Activated CD8-positive, alpha-beta memory T cell treated with anti-CD3 and anti-CD28 coated beads for 1 hour (primary cell): ENCODE measurements at regions not wholly inside any gene's neighbourhood (a gene's known extent, or its start where the extent isn't known, plus 50 kb on each side); places are given as distances from the start of the nearest gene placed in this dataset.

Experiments used
- DNase-seq, 2 donors: peaks; one replicate each; pipeline ENCODE4 v3.0.0-alpha.2; 2020; ENCODE audit warnings: low read depth in 1 of 2; ENCODE audit errors: extremely low read depth in 1 of 2

DNA sequence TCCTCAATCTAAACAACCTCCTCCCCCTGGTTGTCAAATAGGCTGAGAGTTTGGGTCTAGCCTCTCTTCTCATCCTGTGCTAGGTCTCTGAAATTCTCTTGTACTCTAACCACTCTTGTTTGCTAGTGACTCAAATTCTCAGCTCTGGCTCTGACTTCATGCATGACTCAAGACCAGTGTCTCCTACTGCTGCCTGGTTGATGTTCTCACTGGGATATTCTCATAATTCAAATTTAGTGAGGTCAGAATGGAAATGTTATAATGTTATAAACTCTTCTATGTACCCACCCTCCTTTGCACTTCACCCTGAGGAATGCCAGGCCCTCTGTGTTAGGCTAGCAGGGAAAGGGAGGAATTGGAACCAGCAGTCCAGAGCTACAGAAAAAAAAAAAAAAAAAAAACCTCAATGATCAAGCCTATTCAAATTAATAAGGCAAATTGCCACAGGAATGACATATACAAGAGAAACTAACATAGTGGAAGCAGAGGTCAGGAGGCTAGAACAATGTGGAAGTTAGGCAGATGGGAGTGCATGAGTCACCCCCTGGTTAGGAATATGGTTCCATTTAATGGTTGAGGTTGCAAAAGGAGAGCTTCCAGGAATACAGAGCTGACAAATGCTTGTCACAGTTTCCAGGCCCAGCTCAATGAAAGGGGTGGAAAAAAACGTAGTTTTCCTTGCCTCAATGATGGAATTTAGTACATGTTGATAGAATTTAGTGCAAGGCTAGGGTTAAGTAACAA, 459.5 kb downstream of the RMST start:
- DNase-seq, result no peak

DNA sequence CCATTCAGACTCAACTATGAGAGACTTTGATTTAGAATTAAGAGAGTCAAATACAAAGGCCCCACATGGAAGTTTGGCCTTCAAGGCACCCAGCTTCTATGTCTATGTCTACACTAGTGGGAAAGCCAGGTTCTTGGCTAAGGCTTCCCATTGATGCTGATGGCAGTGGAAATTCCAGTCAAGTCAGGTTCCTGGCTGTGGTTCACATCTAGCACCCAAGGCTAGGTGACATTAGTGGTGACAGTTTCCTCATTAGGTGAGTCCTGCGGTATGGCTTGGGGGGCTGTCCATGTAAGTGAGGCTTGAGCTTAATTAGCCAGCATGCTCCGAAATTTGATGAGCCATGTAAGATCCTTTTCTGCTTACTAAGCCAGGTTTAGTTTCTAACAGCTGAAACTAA, 460.9 kb downstream of the RMST start:
- DNase-seq, result no peak

DNA sequence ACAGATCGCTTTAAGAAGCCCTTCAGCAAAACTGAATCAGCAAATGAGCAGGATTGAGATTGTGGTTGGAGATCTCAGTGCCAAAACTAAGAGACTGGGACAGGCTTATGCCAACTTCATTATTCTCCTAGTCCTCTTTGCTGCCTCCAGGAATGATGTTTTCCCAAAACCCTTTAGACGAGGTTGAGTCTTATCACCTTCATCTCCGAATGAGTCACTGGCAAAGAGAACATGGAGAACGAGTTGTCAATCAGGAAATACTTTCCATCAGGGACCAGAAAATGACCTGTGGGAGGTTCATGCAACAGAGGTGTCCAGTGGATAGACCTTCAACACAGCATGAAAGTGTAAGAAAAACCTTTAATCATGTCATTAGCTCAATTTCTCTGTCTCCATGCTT, 461.5 kb downstream of the RMST start:
- DNase-seq, result no peak

DNA sequence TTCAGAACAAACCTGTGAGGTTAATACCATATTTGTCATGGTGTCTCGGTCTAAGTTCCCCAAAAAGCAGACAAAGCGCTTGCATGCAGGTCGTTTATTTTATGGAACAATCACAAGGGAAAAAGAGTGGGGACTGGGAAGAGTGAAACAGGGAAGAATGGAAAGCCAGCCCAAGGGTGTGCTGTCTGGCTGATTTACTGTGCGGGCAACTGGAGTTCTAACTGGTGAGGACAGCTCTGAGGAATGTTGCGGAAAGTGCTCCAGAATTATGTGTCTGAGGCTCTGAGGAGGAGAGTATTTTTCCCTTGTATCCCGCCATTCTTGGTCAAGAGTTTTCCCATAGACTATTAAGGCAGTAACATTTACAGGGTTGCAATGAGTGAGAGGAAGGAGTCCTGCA, 465.4 kb downstream of the RMST start:
- no peak for DNase-seq

DNA sequence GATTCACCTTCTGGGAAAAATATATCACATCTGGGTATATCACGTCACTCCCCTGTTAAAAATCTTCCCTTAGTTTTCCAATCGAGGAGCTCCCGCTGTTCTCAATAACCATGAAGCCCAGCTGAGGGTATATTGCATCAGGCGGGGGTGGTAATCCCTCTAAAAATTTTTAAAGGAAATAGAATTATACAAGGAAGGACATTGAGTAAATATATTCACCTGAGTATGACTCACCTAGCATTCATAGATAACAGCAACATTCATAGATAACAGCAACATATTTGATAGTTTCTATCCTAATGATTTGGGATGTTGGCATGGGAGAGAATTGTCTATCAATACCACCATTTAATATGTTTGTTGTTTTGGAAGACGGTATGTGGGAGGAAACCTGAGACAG, 473.6 kb downstream of the RMST start:
- DNase-seq, result no peak

DNA sequence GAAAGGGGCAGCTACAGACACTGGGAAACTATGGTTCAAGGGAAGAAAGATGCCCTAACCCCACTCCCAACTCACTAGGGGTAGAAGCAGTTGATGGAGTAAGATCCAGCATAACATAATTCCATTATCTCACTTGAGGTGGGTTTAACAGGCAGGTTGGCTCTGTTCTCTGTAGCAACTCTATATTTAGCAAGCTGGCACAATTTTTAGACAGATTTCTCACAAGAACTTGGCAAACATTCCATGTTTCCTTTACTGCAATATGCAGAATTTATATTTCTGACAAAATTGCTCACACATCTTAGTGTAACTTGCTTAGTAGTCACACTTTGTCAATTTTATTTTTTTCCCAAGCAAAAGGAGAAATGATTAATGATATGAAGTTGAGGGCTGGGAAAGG, 475.4 kb downstream of the RMST start:
- DNase-seq, result no peak

DNA sequence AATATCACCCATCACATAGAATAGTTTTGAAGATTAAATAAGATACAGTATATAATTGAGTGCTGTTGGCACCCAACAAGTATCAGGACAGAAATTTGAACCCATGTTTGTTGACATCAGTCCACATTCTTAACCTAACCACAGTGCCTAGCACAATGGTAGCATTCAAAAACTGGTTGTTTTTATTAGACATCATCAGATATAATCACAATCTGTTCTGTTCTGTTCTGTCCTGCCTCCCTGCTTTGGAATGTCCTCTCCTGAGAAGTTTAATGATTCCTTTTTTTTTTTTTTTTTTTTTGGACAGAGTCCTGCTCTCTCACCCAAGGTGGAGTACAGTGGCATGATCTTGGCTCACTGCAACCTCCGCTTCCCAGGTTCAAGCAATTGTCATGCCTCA, 476.6 kb downstream of the RMST start:
- DNase-seq, result no peak

DNA sequence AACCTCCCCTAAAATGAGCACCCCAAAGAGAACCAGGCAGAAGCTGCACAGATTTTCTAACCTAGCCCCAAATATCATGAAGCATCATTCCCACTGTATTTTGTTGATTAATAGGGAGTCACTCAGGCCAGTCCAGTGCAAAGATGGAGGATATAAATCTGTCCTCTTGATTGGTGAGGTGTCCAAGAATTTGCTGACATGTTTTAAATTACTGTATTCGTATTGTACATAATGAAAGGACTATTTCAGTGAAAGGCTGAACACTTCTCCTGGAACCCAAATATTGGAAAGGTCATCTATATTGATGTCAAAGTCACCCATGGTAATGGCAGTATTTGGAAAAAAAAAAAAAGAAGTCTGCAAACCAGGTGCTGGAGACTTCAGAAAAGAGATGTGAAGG, 477.5 kb downstream of the RMST start:
- DNase-seq, result no peak

DNA sequence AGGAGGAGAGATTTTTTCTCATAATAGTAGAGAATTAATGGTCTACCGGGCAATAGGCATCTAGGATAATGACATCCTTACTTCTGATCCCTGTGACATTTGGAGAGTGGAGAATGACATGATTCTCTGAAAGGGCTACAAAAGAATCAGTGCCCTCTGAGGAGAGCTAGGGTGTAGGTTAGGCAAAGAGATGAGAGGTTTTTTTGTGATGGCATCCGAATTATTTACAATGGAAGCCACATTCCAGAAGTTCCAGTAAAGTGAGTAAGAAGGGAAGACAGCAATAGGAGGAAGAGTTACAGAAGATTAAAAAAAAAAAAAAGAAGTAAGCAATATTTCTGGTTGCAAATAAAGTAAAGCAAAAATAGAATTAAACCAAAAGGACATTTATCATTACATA, 478.0 kb downstream of the RMST start:
- no peak for DNase-seq

DNA sequence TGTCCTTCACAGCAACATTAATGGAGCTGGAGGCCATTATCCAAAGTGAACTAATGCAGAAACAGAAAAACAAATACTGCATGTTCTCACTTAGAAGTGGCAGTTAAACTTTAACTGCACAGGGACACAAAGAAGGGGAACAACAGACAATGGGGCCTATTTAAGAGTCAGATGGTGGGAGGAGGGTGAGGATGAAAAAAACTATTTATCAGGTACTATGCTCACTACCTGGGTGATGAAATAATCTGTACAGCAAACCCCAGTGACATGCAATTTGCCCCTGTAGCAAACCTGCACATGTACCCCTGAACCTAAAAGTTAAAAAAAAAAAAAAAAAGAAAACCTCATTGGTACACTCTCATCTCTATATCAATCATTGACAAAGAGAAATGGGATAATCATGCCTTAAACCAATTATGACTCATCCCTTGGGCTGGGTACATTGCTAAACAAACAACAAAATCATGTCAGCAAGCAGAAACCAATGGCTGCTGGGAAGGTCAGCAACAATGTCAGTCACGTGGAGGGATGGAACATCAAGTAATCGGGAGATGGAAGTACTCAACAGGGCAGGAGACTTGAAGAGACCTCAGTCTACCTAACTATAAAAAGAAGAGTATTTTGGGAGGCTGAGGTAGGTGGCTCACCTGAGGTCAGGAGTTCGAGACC, 479.2 kb downstream of the RMST start:
- DNase-seq, result no peak

DNA sequence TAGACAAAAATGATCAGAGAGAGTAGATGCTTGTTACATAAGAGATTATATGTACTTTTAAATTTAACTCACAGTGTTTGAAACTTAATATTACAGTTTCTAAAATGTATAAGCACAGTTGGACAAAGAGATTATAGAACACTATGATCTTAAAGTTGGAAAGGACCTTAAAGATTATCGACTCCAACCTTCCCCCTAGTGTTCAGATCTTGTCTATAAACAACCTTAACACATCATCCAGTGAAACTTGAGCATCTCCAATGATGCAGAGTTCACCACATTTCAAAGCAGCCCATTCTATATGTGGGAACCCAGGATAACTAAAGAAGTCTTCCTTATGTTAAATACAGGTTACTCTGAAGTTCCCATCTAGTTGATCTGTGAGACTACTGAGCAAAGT, 480.8 kb downstream of the RMST start:
- DNase-seq, result no peak

DNA sequence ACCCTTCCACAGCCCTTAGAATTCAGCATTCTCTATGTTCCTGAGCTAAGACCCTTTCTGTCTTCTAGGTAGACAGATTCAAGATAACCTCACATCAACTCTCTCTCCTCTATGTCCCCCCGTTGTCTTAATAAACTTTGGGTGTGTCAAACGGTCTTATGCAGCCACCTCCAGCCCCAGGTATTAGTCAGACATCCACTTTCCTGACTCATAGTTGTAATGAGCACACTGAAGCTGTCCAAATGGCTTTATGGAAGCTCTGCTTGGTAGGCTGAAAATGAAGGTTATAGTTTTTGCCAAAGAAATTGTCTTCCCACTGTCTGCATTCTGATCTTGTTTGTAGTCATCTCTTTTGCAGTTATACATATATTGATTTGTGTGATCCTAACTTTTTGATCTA, 482.0 kb downstream of the RMST start:
- no peak for DNase-seq

DNA sequence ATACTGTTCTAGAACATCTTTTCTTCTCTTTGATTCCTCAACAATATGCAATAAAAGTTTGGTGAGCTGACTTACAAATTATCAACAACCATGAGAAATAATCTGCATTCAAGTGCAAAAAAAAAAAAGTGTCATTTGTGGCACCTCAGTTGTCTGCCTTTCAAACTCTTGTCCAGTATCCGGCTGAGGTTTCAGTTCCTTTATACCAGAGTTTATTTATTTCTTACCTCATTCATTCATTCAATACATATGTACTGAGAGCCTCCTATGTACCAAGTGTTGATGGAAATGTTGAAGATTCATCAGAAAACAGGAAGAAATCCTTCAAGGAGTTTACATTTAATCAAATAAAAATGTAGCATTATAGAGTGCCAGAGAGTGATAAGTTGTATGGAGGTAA, 484.1 kb downstream of the RMST start:
- DNase-seq, result no peak

DNA sequence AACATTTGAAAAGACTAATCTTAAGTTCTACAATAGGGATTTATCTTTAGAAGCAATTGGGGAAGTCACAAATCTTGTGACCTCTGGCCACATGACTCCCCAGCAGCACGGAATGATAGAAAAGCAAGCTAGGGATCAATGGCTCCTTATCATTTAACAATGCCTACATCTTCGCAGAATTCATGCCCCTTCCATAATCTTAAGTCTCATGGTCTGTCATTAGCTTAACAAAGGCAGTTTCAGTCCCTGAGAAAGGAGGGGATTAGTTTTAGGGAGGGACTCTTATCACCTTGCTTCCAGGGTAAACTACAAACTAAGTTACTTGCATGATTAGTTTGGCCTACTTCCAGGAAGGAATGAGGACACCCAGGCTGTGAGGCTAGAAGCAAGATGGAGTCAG, 486.0 kb downstream of the RMST start:
- no peak for DNase-seq

DNA sequence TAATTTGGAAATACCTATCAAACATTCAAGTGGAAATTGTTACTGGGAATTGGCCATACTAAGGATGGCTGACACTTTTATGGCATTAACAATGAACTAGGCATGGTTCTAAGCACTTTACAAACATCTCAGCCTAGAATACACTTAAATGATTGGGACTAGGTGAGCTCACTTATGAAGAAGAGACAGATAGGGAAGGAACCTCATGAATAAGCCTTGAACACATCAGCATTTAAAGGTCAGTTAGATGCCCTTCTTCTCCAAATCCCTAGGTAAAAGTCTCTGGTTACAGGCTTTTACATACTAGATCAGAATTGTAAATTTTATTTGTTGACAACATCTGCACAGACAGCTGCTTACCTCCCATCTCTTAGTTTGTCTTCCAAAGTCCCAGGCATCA, 488.6 kb downstream of the RMST start:
- no peak for DNase-seq

DNA sequence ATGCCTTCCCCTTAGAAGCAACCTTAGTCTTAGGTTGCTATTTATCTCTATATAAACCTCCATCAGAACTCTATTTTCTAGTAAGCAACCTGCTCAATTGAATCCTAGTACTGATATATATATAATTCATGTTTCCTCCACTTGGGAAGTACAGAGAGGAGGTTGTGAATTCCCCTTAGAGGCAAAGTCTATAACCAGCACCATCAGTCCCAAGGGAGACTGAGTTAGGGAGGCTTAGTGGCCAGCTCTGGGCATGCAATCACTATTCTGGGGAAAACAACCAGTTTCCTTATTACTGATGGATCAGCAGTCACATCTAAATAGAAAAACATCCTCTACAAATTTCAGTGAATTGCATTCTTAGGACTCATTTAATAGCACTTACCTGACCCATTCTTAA, 489.1 kb downstream of the RMST start:
- DNase-seq, result no peak

DNA sequence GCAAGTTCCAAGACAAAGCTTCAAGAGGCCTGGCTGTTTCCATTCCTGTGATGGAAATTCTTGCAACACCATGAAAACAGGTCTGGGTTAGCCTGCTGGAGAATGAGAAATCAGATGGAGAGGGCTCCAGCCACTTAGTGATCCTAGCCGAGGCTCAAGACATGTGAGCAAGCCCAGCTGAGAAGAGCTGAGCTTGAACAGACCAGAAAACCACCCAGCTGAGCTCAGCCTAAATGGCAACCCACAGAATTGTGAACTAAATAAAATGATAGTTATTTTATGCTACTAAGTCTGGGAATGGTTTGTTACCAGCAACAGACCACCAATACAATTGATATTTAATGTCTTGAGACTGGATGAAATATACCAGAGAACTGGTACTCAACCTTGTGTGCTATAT, 494.5 kb downstream of the RMST start:
- DNase-seq, result no peak

DNA sequence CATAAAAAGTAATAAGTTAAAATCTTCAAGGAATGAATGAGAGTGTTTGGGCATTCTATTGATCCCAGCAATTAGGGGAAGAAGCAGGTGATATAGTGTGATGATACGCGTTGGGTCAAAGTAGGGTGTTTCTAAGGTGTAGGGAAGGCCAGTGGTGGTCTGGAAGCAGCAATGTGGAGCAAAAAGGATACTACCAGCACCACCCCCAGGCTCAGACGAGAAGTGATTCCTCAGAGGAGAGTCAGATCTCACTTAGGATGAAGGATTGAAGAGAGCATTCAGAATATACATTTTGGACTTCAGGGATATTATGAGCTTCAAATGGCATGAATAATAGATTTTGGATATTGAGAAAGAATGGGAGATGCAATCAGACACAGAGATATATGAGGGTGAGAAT, 497.6 kb downstream of the RMST start:
- DNase-seq, result no peak

DNA sequence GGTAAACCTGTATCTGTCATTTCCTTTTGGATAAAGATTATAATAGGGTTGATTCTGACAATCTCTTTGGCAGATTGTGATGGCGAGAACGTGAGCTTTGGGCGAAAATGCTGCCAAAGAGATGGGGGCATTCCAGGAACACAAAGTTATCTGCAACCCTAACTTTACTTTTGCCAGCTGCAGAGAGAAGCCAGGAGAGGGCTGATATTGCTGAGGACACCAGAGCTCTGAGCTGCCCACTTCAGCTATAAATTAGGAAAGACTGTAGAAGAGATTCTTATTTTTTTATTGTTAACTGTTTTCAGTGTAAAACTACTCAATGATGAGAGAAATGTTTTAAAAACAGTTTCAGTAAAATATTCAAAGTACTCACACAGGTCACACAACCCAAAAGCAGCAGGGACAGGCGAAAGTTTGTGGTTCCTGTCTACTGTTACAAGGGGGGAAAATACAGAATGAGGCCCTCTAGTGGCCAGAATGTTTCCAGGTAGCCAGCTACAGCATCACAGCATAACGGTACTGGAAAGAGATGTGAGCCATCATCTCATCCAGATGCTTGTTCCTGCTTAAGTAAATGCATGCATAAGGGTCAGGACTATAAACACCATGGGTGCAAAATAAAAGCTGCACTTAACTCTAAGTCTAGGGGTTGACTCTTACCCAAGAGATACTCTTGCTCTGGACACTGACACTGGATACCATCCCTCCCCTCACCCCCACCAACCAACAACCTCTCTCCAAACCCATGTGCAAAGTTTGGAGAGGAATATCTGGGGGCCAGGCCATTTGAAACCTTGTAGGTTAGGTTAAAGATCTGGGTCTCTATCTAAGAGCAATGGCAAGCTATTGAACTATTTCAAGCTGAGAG, 498.4 kb downstream of the RMST start:
- DNase-seq, result no peak

DNA sequence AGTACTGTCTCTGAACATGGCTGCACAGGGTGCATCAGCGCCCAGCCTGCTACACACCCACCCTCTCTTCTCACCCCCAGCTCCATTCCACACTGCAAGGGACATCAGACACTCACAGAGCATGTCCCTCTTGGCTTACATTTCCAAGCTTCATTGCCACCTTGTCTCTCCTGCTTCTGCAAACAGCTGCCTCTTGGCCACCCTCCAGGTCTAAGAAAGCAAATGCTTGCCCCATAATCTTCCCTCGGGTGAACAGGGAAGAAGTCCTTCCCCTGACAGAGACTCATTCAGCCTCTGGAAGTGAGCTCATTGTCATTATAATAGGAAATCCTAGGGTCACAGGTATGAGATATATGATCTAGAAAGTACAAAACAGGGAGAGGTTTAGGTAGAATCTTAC, 505.2 kb downstream of the RMST start:
- DNase-seq, result no peak

DNA sequence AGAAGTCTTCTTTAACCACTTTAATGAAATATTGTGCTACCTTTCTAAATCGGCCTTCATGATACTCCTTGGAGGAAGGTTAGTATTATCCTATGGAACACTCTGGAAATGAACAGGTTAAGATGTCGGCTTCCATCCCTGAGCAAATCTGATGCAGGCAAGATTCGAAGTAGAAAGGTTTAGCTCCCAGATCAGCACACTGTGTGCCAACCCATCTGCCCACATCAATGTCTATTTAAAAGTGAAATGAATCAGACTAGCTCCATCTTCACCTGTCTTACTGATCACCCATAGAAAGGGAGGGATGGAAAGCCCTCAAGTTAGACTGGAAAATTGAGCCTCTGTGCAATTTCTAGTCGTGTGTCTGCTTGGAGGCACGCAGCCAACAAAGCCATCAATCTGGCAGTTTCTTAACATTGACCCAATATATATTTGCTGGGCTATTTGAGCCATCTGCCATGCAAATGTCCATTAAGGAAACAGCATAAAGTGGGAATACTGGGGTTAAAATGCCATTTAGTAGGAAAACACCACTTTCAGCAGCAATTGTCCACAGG, 506.1 kb downstream of the RMST start:
- no peak for DNase-seq
